ENCODE measurements at regions not wholly inside any gene's neighbourhood (a gene's known extent, or its start where the extent isn't known, plus 50 kb on each side); places are given as distances from the start of the nearest gene placed in this dataset.

DNA sequence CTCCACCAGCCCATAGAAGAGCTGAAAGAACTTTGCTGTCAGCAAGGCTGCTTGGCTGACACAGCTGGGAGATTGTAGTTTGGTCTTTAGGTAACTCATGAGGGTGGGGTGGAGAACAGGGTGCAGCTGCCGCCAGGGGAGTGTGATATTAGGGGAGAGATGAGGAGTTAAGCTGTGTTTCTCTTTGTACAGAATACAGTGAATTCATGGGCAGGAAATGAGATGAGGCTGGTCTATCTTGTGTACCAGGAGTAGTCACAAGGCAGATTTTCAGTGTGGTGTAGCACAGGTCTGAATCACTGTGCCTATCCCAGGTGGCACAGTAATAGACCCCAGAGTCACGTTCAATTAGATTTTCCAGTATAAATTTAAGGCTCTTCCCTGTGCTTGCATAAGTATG, 56.6 kb upstream of the TARP start:
- Histone ChIP-seq H2BK5ac (ENCODE audit: insufficient read length, low read length) (no peak overlapping the region), H3K9me3 (ENCODE audit: control insufficient read depth, low read depth, low read length) (no peaks in the 10 kb centered on the region), H4K5ac (ENCODE audit: insufficient read length, low read depth, low read length) (no peak overlapping the region), H2AFZ (ENCODE audit: low read length) (no peak overlapping the region), H3K23me2 (ENCODE audit: insufficient read length, low read depth, low read length, poor library complexity, severe bottlenecking) (no peaks in the 10 kb centered on the region), H3K9ac (ENCODE audit: extremely low read depth, insufficient read length, low read length) (no peak overlapping the region), H2BK20ac (ENCODE audit: low read depth, low read length, poor library complexity, severe bottlenecking) (no peak overlapping the region), H3K27ac (ENCODE audit: insufficient read length, low read depth, low read length) (no peak overlapping the region), H3K4me1 (ENCODE audit: insufficient read depth, low read length) (peaks cover 7% of the 10 kb centered on the region; the same call in 1 of the 2 replicates), H4K91ac (ENCODE audit: insufficient read length, low read depth, low read length) (no peak overlapping the region), H3K14ac (ENCODE audit: insufficient read depth, low read length) (no peak overlapping the region), H3K79me1 (ENCODE audit: insufficient read depth, low read depth, low read length, poor library complexity, severe bottlenecking) (no peaks in the 10 kb centered on the region), H2BK12ac (ENCODE audit: insufficient read length, low read depth, low read length) (no peak overlapping the region), H2AK5ac (ENCODE audit: insufficient read length, low read length) (no peak overlapping the region), H3K23ac (ENCODE audit: insufficient read length, low read depth, low read length) (no peak overlapping the region), H3K27me3 (ENCODE audit: insufficient read depth, low read length) (no peaks in the 10 kb centered on the region), H4K20me1 (ENCODE audit: control insufficient read depth, insufficient read depth, insufficient read length) (no peaks in the 10 kb centered on the region), H4K8ac (replicated peaks; ENCODE audit: insufficient read length, low read depth, low read length) (no peak overlapping the region), H3K4ac (ENCODE audit: low read depth, low read length) (no peak overlapping the region), H3K4me2 (ENCODE audit: insufficient read depth, insufficient read length, low read length) (no peak overlapping the region), H3K56ac (ENCODE audit: insufficient read length, low read depth, low read length) (no peak overlapping the region), H3K18ac (ENCODE audit: insufficient read length, low read depth, low read length) (no peak overlapping the region), H2BK15ac (ENCODE audit: low read depth, low read length) (no peak overlapping the region), H3K79me2 (ENCODE audit: insufficient read depth, low read length) (no peaks in the 10 kb centered on the region), H3T11ph (ENCODE audit: low read length) (no peak overlapping the region), H2BK120ac (ENCODE audit: low read depth, low read length, poor library complexity, severe bottlenecking) (no peak overlapping the region)
- WGBS (ENCODE audit: extremely low coverage, insufficient read length, low lambda C conversion rate) = no CpG with 5 or more reads among the region's 2 CpGs
- Mint-ChIP-seq H3K36me3 (ENCODE audit: insufficient read depth in 1 of 3, low read depth in 3 of 3) (peaks cover 0 to 2% (median 0%) of the 10 kb centered on the region in 3 experiments; a peak in 1 of 7 replicates), H3K9me3 (no peaks in the 10 kb centered on the region; a peak in 1 of 5 replicates), H3K27me3 (ENCODE audit: low read depth) (peaks cover 2% of the 10 kb centered on the region; the same call in 1 of the 2 replicates), H3K27ac (no peak overlapping the region), H3K4me3 (no peak overlapping the region), H3K4me1 (peaks cover 34 to 38% of the 10 kb centered on the region in 2 experiments)
- TF ChIP-seq, protein P1, sequence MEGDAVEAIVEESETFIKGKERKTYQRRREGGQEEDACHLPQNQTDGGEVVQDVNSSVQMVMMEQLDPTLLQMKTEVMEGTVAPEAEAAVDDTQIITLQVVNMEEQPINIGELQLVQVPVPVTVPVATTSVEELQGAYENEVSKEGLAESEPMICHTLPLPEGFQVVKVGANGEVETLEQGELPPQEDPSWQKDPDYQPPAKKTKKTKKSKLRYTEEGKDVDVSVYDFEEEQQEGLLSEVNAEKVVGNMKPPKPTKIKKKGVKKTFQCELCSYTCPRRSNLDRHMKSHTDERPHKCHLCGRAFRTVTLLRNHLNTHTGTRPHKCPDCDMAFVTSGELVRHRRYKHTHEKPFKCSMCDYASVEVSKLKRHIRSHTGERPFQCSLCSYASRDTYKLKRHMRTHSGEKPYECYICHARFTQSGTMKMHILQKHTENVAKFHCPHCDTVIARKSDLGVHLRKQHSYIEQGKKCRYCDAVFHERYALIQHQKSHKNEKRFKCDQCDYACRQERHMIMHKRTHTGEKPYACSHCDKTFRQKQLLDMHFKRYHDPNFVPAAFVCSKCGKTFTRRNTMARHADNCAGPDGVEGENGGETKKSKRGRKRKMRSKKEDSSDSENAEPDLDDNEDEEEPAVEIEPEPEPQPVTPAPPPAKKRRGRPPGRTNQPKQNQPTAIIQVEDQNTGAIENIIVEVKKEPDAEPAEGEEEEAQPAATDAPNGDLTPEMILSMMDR (conservative IDR thresholded peaks at IDR 0.05) = no peak
- DNase-seq = no peak

Data from H9 (cell line).